NCI-H460 (cell line): ENCODE measurements at regions not wholly inside any gene's neighbourhood (a gene's known extent, or its start where the extent isn't known, plus 50 kb on each side); places are given as distances from the start of the nearest gene placed in this dataset.

Experiments used
- DNase-seq: peaks from one replicate; pipeline ENCODE4 v3.0.0-alpha.2; 2016; ENCODE audit warnings: low read depth; ENCODE audit errors: extremely low read depth

DNA sequence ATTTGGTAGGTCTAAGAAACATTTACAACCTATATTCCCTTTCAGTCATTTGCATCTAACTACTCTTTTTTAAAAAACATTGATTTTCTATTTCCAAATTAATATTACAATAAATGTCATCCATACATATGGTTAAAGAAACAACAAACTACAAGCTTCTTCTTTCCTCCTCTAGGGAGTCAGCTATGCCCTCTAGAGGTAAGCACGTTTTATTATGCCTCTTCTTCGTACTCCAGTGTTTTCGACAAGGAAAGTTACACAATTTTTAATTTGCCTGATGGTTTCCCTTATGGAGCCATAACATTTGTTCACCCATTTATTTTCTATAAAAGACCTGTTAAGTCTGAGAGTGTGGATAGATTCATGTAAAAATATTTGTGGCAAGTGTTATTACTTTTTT lies 183.4 kb upstream of the CDH7 start:
- peak; percentile 22 for DNase-seq

GRCh38 chr18:65548316-65548715 lies 202.5 kb upstream of the CDH7 start:
- no peak for DNase-seq

DNA sequence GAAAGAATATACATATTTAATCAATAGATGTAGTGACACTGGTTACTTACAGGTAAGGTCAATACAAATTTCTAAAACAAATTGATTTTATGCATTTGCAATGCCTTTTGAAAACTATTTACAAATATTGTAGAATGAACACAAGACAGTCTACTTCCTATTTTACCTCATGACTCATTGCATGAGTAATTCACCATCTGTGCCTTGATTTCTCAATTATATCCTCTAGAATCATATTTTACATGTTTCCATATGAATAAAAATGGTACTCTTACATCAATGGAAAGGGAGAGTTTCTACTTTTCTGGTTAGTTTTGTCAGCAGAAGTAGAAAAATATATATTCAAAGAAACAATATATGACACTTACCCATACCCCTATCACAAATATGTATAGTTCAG lies 203.8 kb upstream of the CDH7 start:
- no peak for DNase-seq

DNA sequence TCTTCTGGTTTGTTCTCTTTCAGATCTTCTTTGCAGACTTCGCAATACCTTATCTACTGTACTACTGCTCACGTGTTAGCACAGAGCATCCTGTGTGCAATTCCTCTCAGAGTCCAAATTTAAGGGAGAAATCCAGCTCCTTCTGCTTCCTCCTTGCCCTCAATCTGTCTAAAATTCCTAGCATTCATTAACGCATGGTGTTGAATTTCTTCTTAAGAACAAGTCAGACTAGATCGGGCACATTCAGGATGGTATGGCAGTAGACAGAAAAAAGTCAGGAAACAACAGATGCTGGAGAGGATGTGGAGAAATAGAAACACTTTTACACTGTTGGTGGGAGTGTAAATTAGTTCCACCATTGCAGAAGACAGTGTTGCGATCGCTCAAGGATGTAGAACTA lies 206.1 kb upstream of the CDH7 start:
- no peak for DNase-seq

- DNase-seq, result no peak
These were observed 222.8 kb upstream of the CDH7 start for GRCh38 chr18:65527879-65528633.

DNA sequence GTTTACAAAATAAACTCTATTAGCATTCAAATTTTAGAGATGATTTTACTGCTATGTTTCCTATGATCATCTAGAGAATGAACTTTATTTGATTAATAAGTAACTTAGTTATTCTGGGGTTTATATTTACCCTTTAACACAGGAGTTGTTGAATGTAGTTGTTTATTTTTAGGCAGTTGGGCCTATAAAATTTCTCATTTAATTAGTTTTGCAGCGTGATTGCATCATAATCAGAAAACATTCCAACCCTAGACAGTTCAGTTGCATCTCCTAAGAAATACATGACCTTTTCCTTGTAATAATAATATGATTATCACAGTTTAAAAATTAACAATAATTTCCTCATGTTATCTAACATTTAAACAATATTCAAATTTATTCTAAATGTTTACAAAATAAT lies 224.7 kb upstream of the CDH7 start:
- no peak for DNase-seq

GRCh38 chr18:65523461-65523860 lies 227.4 kb upstream of the CDH7 start:
- DNase-seq, result no peak

GRCh38 chr18:65522907-65523306 lies 227.9 kb upstream of the CDH7 start:
- DNase-seq, result no peak

DNA sequence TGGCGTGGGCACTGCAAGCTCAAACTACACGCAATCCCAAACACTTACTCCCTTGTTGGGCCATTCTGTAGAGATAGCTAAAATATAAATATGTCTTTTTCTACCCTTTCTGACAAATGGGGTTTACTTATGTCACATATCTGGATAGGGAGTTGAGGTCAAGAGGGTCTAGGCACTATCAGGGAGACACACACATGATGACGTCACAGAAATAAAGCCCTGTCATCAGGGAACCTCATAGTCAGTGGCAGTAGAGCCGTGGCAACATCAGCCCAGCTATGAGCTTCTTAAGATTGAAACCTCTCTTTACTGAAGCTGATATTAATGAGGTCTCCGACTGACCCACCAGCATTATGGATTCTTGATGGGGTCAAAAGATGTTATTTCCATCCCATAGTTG lies 234.6 kb upstream of the CDH7 start:
- DNase-seq, result no peak

GRCh38 chr18:65498605-65499004 lies 252.2 kb upstream of the CDH7 start:
- no peak for DNase-seq

- DNase-seq, result no peak
These were observed 263.2 kb upstream of the CDH7 start for GRCh38 chr18:65487569-65487968.

DNA sequence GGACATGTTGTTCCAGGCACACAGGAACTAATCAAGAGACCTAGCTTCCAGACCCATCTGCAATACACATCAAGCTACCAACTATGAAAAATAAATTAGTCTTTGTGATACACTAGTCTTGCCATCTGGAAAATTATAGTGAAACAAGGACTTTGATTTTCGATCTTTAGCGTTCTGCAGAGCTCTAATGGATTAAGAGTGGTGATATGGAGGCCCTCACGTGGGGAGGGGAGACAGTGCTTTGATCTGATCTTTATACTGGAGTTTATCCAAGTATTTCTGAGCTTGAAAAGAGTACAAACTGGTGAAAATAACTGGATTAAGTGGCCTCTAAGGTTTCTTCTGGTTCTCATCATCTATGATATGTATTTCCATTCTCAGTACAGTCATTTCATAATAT lies 273.4 kb upstream of the CDH7 start:
- DNase-seq, result no peak

DNA sequence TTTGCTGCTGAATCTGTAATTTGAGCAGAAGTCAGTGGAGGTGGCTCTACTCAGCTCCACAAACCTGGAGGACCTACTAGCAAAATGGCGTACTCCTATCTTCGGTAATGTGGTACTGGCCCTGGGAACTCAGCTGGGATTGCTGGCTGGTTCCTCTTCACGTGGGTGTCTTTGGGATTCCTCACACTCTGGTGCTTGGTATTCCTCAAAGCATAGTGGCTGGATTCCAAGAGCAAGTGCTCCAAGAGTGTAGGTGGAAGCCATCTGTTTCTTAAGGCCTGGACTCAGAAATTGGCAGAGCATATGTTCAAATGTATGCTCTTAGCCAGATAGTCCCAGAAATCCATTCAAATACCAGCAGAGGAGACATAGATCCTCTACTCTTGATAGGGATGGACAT lies 281.9 kb upstream of the CDH7 start:
- DNase-seq, result no peak

DNA sequence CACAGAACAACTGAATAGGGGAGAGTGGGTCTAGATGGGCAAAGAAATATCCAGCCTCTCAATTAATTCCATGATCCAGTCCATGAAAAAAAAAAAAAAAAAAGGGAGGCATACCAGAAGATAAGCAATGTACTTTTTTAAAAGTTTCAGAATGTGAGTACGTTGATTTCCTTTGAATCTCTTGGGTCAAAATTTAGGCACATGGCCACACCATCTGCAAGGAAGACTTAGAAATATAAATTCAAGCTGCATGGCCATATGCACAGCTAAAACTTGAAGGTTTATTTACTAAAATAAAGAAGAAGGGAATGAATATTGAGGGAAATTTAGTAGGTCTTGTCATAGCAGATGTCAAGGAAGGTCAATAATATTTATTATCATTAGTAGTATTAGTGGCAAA lies 286.5 kb upstream of the CDH7 start:
- no peak for DNase-seq

GRCh38 chr18:65459741-65460140 lies 291.1 kb upstream of the CDH7 start:
- no peak for DNase-seq

DNA sequence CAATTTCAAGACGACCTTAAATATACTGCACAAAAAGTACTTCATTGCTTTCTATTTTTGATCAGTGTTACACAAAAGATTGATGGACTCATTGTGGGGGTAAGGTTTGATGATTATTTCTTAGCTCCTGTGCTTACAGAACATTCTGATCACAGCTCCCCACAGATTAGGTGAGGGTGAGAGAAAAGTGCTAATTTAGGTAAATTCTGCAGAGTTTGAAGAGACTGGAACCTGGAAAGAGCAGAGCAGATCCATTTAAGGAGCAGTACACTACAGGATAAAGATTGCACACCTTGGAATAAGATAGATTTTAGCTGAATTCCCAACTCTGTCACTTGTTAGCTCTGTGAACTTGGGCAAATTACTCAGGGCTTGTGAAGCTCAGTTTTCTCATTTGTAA lies 291.9 kb upstream of the CDH7 start:
- no peak for DNase-seq

GRCh38 chr18:65439188-65439587 lies 311.6 kb upstream of the CDH7 start:
- DNase-seq, result no peak

GRCh38 chr18:65436430-65436829 lies 314.4 kb upstream of the CDH7 start:
- no peak for DNase-seq

GRCh38 chr18:65435534-65435933 lies 315.3 kb upstream of the CDH7 start:
- DNase-seq, result no peak

DNA sequence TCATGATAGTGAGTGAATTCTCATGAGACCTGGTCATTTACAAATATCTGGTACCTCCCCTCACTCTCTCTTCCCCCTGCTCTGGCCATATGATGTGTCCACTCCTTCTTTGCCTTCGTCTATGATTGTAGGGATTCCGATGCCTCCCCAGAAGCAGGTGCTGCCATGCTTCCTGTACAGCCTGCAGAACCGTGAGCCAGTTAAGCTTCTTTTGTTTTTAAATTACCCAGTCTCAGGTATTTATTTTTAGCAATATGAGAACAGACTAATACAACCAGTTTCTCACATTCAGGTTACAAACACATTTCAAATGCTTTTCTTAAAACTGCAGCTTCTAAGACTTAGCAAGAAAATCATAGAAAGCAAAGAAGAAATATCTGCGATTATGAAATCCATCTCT lies 321.2 kb upstream of the CDH7 start:
- no peak for DNase-seq

DNA sequence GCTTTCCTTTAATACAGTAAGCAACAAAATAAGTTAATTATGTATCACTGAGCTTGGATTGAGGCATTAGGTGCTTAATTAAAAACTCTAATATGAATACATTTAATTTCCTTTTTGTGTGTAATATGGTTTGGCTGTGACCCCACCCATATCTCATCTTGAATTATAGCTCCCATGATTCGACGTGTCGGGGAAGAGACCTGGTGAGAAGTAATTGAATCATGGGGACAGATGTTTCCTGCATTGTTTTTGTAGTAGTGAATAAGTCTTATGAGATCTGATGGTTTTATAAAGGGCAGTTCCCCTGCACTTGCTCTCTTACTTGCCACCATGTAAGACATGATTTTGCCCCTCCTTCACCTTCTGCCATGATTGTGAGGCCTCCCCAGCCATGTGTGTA lies 325.4 kb upstream of the CDH7 start:
- DNase-seq, result no peak

GRCh38 chr18:65423776-65424175 lies 327.0 kb upstream of the CDH7 start:
- no peak for DNase-seq

GRCh38 chr18:65422544-65423136 lies 328.2 kb upstream of the CDH7 start:
- no peak for DNase-seq
